Peyer's patch (tissue), 4 donors: ENCODE measurements at regions not wholly inside any gene's neighbourhood (a gene's known extent, or its start where the extent isn't known, plus 50 kb on each side); places are given as distances from the start of the nearest gene placed in this dataset.
"Not testable (repeated sequence)": the region's sequence is repeated elsewhere in the genome, so short reads cannot be mapped to it uniquely, and the experiment has no call there.

Experiments
- CTCF ChIP-seq, 6 experiments: fragments of 450-650 bp in 4 of 6; fragments of 200-600 bp in 2 of 6; sonication (generic) in 1 of 6; IDR thresholded peaks; one replicate each; pipeline ENCODE4 v1.5.1; 2017 to 2019; ENCODE audit warnings: antibody characterized with exemption in 6 of 6, mild to moderate bottlenecking in 3 of 6, moderate library complexity in 1 of 6
- POLR2A ChIP-seq, 2 donors: fragments of 450-650 bp; IDR thresholded peaks; one replicate each; pipeline ENCODE4 v1.5.1; 2017; ENCODE audit warnings: antibody characterized with exemption in 2 of 2, mild to moderate bottlenecking in 2 of 2, moderate library complexity in 2 of 2

- TF ChIP-seq CTCF, POLR2A (IDR thresholded peaks at IDR 0.05): not testable (repeated sequence)
These were observed 250.5 kb downstream of the MDFIC start for GRCh38 chr7:115172397-115172796.
